Parathyroid adenoma (tissue), 2 donors: ENCODE measurements at regions not wholly inside any gene's neighbourhood (a gene's known extent, or its start where the extent isn't known, plus 50 kb on each side); places are given as distances from the start of the nearest gene placed in this dataset.

Source experiments
- H2AFZ ChIP-seq: fragments of 300-600 bp; sonication (generic); one replicate; pipeline ENCODE4 v1.7.0; 2017; ENCODE audit warnings: antibody characterized with exemption, mild to moderate bottlenecking
- H3K27ac ChIP-seq: fragments of 300-600 bp; sonication (generic); one replicate; pipeline ENCODE4 v1.7.0; 2017
- H3K27me3 ChIP-seq: fragments of 300-600 bp; sonication (generic); one replicate; pipeline ENCODE4 v1.7.0; 2017; ENCODE audit warnings: low read length; ENCODE audit not compliant: control insufficient read depth, insufficient read depth
- H3K36me3 ChIP-seq: fragments of 300-600 bp; sonication (generic); one replicate; pipeline ENCODE4 v1.7.0; 2017; ENCODE audit warnings: low read length; ENCODE audit not compliant: control insufficient read depth, insufficient read depth
- H3K4me1 ChIP-seq: fragments of 300-600 bp; sonication (generic); one replicate; pipeline ENCODE4 v1.7.0; 2017; ENCODE audit warnings: control low read depth
- H3K4me2 ChIP-seq: fragments of 300-600 bp; sonication (generic); one replicate; pipeline ENCODE4 v1.7.0; 2017; ENCODE audit warnings: low read length
- H3K4me3 ChIP-seq: fragments of 300-600 bp; sonication (generic); one replicate; pipeline ENCODE4 v1.7.0; 2017; ENCODE audit warnings: low read depth, low read length
- H3K79me2 ChIP-seq: fragments of 300-600 bp; sonication (generic); one replicate; pipeline ENCODE4 v1.7.0; 2017; ENCODE audit warnings: control low read depth
- H3K9ac ChIP-seq: fragments of 300-600 bp; sonication (generic); one replicate; pipeline ENCODE4 v1.7.0; 2017; ENCODE audit warnings: mild to moderate bottlenecking
- H3K9me3 ChIP-seq: fragments of 300-600 bp; sonication (generic); one replicate; pipeline ENCODE4 v1.7.0; 2017; ENCODE audit warnings: low read length; ENCODE audit not compliant: control insufficient read depth
- TF ChIP-seq, protein P1 (sequence below): fragments of 300-600 bp; sonication (generic); IDR thresholded peaks from one replicate; pipeline ENCODE4 v1.7.0; 2017; ENCODE audit warnings: antibody characterized with exemption, mild to moderate bottlenecking
- donor health status: primary hyperparathyroidism.

DNA sequence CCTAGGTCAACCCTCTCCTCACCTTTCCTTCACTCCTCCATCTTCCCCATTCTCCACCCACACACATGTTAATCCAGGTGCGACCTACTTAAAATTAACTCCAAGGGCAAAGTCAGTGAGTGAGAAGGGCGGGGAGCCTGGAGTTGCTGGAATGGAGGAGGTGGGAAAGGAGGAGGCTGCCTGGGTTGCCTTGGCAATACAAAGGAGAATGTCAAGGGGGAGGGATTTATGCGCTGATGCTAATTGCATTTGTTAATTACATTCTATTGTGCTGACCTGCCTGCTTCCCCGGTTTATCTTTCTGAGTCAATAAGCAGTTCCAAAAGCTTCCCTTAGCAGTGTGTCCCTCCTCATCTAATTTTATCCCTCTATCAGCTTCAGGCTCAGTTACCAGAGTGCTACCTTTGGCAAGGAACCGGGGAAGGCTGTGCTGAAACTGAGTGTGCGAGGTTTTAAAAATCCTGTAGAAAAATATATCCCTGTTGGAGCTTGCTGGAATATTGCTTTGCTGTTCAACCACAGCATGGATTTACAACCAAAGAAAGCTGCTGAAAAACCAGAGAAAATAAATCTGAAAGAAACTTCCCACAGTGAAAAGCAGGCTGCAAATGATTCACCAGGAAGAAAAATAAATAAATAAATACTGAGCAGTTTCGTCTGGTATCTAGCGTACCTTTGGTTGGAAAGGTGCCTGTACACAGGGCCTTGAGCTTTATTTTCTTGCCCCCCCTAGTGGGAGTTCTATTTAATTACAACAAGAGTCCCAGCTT, 113.2 kb upstream of the DGKB start:
- H3K4me1 ChIP-seq: no peaks in the 10 kb centered on the region
- no peaks in the 10 kb centered on the region for H3K9me3 ChIP-seq
- H3K4me2 ChIP-seq: peak overlapping the region; percentile 86
- no peak overlapping the region for H3K27ac ChIP-seq
- peak overlapping the region; percentile 48 for H3K4me3 ChIP-seq
- no peaks in the 10 kb centered on the region for H3K27me3 ChIP-seq
- TF ChIP-seq, protein P1, sequence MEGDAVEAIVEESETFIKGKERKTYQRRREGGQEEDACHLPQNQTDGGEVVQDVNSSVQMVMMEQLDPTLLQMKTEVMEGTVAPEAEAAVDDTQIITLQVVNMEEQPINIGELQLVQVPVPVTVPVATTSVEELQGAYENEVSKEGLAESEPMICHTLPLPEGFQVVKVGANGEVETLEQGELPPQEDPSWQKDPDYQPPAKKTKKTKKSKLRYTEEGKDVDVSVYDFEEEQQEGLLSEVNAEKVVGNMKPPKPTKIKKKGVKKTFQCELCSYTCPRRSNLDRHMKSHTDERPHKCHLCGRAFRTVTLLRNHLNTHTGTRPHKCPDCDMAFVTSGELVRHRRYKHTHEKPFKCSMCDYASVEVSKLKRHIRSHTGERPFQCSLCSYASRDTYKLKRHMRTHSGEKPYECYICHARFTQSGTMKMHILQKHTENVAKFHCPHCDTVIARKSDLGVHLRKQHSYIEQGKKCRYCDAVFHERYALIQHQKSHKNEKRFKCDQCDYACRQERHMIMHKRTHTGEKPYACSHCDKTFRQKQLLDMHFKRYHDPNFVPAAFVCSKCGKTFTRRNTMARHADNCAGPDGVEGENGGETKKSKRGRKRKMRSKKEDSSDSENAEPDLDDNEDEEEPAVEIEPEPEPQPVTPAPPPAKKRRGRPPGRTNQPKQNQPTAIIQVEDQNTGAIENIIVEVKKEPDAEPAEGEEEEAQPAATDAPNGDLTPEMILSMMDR: peak; percentile 56
- no peaks in the 10 kb centered on the region for H3K79me2 ChIP-seq
- no peak overlapping the region for H3K9ac ChIP-seq
- H3K36me3 ChIP-seq: no peaks in the 10 kb centered on the region
- peak overlapping the region; percentile 36 for H2AFZ ChIP-seq

DNA sequence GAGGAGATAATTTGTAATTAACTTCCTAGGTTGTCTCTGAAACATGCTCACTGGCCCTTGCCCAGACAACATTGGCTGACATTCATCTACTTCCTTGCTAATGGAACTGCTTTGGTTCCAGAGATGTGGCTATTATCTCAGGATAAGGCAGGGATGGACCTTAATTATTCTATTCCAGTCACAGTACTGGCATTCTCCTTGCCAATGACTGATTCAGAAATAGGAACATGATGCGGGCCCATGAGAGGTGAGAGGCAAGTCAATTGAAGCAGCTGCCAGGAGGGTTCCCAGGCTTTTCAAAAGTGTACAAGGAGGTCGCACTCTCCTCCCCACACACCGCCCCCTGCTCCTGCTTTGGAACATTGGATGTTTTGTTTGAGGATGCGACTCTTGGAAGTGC, 109.6 kb upstream of the DGKB start:
- TF ChIP-seq, protein P1: no peak
- Histone ChIP-seq H3K4me1 (no peaks in the 10 kb centered on the region), H3K4me2 (no peak overlapping the region), H3K4me3 (no peak overlapping the region), H3K79me2 (no peaks in the 10 kb centered on the region), H2AFZ (no peak overlapping the region), H3K27me3 (no peaks in the 10 kb centered on the region), H3K27ac (no peak overlapping the region), H3K9ac (no peak overlapping the region), H3K9me3 (no peaks in the 10 kb centered on the region), H3K36me3 (no peaks in the 10 kb centered on the region)

DNA sequence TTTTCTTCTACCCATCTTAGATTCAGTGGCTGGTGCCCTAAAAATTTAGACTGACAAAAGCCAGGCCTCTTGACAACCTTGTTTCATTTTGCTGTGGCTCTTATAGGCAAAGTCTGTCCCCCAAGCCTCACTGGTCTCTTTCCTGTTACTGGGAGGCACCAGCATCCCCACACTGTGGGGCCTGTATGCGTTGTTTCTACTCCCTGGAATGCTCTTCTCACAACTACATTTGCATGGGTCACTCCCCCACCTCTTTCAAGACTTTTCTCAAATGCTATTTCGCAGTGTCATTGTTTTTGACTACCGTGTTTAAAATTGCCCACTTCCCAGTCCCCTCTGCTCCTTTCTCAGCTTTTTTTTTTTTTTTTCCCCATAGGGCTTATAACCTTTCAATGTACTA, 108.7 kb upstream of the DGKB start:
- Histone ChIP-seq H3K79me2 (no peaks in the 10 kb centered on the region), H3K9ac (no peak overlapping the region), H2AFZ (no peak overlapping the region), H3K27me3 (no peaks in the 10 kb centered on the region), H3K27ac (no peak overlapping the region), H3K9me3 (no peaks in the 10 kb centered on the region), H3K36me3 (no peaks in the 10 kb centered on the region), H3K4me1 (no peaks in the 10 kb centered on the region), H3K4me3 (no peak overlapping the region), H3K4me2 (no peak overlapping the region)
- TF ChIP-seq, protein P1: no peak

DNA sequence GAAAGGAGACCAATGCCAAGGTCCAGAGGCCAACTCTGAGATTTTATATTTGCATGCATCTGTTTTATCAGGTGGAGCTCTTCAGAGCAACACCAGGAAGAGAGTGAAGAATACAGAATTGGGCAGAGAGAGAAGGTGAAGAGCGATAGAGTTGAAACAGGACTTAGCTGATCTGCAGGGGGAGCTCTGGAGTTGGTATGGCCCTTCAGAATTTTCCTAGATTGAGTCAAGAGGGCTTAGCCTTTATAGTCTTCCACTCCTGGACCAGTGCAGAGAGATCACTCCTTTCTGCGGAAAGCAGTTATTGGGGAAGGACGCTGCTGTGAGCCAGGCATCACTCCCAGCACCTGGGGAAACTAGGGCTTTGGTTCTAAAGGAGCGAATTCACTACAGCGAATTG, 105.0 kb upstream of the DGKB start:
- Histone ChIP-seq H3K9ac (no peak overlapping the region), H2AFZ (no peak overlapping the region), H3K27me3 (no peaks in the 10 kb centered on the region), H3K9me3 (no peaks in the 10 kb centered on the region), H3K4me3 (no peak overlapping the region), H3K4me1 (no peaks in the 10 kb centered on the region), H3K4me2 (no peak overlapping the region), H3K79me2 (no peaks in the 10 kb centered on the region), H3K27ac (no peak overlapping the region), H3K36me3 (no peaks in the 10 kb centered on the region)
- TF ChIP-seq, protein P1: no peak

DNA sequence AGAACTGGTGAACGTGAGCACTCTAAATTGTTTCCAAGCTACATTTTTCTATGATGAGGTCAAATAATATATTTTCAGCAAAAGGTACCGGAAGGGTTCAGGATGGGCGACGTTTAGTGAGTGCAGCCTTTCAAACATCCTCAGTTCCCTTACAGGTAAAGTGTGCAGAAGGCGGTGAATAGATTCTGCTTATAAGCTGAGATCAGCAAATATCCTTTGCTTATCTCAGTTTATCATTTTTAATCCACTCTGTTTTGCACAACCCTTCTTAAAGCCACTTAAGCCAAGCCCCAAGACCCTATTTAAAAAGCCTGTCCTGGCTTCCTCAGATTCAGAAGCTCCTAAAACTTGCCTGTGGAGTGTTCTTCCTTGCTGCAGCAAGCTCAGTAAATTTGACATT, 103.1 kb upstream of the DGKB start:
- Histone ChIP-seq H2AFZ (no peak overlapping the region), H3K27ac (no peak overlapping the region), H3K36me3 (no peaks in the 10 kb centered on the region), H3K9ac (no peak overlapping the region), H3K79me2 (no peaks in the 10 kb centered on the region), H3K9me3 (no peaks in the 10 kb centered on the region), H3K4me1 (no peaks in the 10 kb centered on the region), H3K27me3 (no peaks in the 10 kb centered on the region), H3K4me2 (no peak overlapping the region), H3K4me3 (no peak overlapping the region)
- TF ChIP-seq, protein P1: no peak
